ENCODE measurements at regions not wholly inside any gene's neighbourhood (a gene's known extent, or its start where the extent isn't known, plus 50 kb on each side); places are given as distances from the start of the nearest gene placed in this dataset.

- DNase-seq (ENCODE audit: low read depth in 2 of 3, low spot score in 2 of 3) = no peak
Observed at GRCh38 chr4:188197566-188197965, 58.3 kb downstream of the TRIML1 start.

GRCh38 chr4:188198982-188199792 is 59.9 kb downstream of the TRIML1 start:
- no peak for DNase-seq (ENCODE audit: low read depth in 2 of 3, low spot score in 2 of 3)

DNA sequence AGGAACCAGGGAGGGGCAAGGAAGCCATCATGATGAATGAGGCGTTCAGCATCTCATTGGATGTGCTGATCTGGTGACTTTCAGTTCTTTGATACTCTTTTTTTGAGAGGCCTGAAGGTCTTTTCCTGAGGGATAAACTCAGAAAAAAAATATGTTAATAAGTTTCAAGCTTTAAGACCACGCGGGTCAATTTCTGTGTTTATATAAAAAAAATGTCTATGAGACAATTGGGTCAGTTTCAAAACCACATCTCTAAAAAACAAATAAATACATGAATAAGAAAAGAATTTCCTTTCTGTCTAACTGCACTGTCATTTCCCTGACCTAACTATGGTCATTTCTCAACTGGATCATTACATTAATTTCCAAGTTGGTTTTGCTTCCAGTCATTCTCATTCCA is 62.6 kb downstream of the TRIML1 start:
- no peak for DNase-seq (ENCODE audit: low read depth in 2 of 3, low spot score in 2 of 3)

DNA sequence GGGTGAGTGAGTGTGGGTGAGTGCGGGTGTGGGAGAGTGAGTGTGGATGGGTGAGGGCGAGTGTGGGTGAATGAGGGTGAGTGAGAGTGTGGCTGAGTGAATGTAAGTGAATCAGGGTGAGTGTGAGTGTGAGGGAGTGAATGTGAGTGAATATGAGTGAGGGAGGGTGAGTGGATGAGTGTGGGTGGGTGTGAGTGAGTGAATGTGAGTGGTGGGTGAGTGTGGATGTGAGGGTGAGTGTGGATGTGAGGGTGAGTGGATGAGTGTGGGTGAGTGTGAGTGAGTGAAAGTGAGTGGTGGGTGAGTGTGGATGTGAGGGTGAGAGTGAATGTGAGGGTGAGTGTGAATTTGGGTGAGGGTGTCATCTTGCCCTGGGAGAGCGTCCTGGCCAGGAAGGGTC is 67.5 kb downstream of the TRIML1 start:
- DNase-seq (ENCODE audit: low read depth in 2 of 3, low spot score in 2 of 3) = no peak

DNA sequence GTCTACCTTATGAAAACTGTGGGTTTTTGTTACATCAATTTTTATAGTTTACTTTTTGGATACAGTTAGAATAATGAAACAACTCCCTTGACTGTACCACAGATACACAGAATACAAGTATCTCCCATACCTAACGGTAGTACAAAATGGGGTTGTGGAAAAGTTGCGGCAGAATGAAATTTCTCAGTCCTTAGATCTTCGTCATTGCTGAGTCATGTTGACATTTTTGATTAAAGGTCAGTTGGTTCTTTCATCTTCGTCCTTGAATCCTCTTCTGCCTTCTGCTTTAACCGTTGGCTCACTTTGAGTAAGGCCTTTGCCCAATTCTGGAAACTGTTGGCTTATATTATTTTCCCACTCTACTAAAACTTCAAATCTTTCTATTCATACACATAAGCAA is 75.6 kb downstream of the TRIML1 start:
- DNase-seq (ENCODE audit: low read depth in 2 of 3, low spot score in 2 of 3) = no peak

- DNase-seq (ENCODE audit: low read depth in 2 of 3, low spot score in 2 of 3) = no peak
Observed at GRCh38 chr4:188218392-188218791, 79.2 kb downstream of the TRIML1 start.

GRCh38 chr4:188220006-188220405 is 80.8 kb downstream of the TRIML1 start:
- DNase-seq (ENCODE audit: low read depth in 2 of 3, low spot score in 2 of 3) = no peak

DNA sequence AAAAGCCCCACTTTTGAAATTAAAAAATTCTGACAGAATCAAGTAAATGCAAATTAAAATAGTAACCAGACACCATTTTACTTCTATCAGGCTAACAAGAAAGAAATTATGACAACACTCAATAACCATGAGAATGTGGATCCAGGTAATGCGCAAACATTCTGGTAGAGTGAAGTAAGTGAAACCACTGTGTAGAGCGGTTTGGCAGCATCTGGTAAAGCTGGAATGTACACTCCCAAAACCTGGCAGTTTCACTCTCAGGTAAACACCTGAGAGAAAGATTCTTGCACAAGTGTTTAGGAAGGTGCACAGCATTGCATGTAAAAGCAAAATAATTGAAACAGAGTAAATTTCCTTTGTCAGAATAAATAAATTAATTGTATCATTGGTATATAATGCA is 81.8 kb downstream of the TRIML1 start:
- no peak for DNase-seq (ENCODE audit: low read depth in 2 of 3, low spot score in 2 of 3)

DNA sequence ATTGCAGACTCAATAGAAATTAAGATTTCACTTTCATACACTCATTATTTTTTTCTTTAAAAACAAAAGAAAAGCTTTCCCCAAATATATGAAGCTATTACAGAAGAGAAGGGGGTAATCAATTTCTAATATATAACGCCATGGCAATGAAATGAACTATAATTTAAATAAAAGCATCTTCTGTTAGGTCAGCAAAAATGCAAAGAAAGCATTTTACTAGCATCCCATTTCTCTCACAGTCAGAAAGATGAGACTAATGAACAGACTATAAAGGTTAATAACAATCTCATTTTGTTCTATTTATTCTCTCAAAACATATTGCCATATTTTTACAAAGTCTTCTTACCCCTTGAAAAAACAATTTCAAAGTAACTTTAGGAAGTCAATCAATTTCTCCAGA is 89.0 kb downstream of the TRIML1 start:
- DNase-seq (ENCODE audit: low read depth in 2 of 3, low spot score in 2 of 3) = no peak

- DNase-seq (ENCODE audit: low read depth in 2 of 3, low spot score in 2 of 3) = no peak
Observed at GRCh38 chr4:188232428-188232827, 93.2 kb downstream of the TRIML1 start.

DNA sequence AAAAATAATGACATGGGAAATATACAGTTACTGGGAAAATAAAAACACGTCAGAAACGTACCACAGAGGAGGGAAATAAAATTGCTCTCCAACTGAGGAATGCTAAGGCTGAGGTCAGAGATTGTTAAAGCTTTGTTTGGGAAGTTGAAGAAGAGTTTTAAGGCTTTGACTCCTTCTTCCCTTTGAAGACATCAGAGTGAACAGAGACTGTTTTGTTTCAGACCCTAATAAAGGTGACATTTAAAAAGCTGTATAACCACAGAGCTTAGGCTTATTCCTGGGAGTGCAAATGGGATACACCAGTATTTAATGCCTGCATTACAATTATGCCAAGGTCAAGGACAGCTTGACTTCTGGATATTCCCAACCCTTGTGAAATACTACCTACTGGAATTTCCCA is 102.8 kb downstream of the TRIML1 start:
- no peak for DNase-seq (ENCODE audit: low read depth in 2 of 3, low spot score in 2 of 3)

DNA sequence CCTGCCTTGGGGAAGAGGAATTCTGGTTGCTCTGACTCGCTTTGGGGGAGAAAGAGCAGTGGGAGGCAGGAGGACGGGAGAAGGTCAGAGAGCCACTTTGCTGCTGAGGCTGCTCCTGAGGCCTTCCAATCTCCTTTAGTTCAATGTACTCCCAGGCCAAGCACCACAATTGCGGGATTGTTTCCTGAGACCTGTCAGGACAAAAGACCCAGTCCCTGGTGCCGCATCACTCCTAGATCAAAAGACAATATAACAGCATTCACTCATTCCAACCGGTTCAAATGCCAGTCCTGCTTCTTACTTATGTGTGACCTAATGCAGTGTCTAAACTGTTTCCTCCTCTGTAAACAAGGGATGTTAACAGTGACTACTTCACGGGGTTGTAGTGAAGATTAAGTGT is 106.4 kb downstream of the TRIML1 start:
- no peak for DNase-seq (ENCODE audit: low read depth in 2 of 3, low spot score in 2 of 3)

DNA sequence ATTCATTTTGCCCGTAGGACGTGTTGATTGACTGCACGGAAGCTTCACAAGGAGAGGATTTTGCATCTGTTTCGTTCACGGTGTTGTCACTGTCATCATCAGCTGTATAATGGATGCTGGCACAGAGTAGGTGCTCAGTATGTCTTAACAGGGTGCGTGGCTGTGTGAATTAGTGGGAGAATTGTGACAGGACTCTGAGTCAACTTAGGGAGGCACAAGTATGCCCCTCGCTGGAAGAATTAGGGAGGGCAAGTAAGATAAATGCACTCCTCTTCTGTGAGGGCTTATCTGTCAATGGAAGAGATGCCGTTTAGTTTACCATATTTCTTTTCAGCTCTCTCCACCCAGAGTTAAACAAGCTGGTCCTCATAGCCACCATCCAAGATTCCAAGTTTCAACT is 107.2 kb downstream of the TRIML1 start:
- no peak for DNase-seq (ENCODE audit: low read depth in 2 of 3, low spot score in 2 of 3)

DNA sequence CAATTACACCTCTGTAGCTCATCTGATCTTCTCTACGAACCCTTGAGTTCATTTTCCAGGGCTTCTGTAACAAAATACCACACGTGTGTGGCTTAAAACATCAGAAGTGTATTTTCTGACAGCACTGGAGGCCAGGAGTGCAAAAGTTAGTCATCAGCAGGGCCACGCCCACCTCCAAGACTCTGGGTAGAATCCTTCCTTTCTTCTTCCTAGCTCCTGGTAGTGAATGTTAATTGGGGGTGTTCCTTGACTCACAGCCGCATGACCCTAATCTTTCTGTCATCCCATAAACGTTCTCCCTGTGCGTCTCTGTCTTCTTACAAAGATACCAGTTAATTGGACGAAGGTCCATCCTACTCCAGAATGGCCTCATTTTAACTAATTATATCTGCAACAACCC is 115.0 kb downstream of the TRIML1 start:
- DNase-seq (ENCODE audit: low read depth in 2 of 3, low spot score in 2 of 3) = no peak

GRCh38 chr4:188262464-188262863 is 123.2 kb downstream of the TRIML1 start:
- DNase-seq (ENCODE audit: low read depth in 2 of 3, low spot score in 2 of 3) = no peak

DNA sequence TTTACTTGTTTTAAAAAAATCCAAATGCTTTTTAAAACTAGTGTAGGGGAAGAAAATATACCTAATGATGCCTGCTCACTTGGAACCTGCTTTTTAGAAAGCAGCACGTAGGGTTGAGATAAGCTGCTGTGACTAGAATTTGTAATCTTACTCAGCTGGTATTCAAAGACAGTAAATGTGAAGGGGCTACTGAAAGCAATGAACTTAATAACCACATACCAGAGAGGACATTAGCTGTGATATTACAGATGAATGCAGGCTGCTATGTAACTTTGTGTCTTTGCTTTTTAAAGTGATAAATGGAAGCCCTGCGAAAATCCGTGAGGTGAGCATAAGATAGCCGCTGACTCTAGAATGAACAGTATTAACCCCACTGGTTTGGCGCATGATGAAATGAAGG is 124.1 kb downstream of the TRIML1 start:
- DNase-seq (ENCODE audit: low read depth in 2 of 3, low spot score in 2 of 3) = no peak

DNA sequence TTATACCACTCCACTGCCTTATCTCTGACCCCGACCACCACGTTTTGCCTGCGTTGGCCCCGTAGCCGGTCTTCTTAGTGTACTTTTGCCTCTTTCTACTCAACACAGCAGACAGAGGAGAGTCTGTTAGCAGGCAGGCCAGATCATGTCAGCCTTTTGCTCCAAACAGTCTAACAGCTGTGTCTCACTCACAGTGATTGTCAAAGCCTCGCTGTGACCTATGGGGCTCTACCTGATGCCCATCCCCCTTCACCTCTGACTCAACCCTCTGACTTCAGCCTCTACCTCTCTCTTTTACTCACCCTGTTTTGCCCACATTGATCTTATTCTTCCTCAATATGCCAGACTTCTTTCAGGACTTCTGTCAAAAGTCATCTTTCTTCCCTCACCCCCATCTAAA is 127.1 kb downstream of the TRIML1 start:
- DNase-seq (ENCODE audit: low read depth in 2 of 3, low spot score in 2 of 3) = no peak

- DNase-seq (ENCODE audit: low read depth in 2 of 3, low spot score in 2 of 3) = no peak
Observed at GRCh38 chr4:188268131-188268908, 129.1 kb downstream of the TRIML1 start.

DNA sequence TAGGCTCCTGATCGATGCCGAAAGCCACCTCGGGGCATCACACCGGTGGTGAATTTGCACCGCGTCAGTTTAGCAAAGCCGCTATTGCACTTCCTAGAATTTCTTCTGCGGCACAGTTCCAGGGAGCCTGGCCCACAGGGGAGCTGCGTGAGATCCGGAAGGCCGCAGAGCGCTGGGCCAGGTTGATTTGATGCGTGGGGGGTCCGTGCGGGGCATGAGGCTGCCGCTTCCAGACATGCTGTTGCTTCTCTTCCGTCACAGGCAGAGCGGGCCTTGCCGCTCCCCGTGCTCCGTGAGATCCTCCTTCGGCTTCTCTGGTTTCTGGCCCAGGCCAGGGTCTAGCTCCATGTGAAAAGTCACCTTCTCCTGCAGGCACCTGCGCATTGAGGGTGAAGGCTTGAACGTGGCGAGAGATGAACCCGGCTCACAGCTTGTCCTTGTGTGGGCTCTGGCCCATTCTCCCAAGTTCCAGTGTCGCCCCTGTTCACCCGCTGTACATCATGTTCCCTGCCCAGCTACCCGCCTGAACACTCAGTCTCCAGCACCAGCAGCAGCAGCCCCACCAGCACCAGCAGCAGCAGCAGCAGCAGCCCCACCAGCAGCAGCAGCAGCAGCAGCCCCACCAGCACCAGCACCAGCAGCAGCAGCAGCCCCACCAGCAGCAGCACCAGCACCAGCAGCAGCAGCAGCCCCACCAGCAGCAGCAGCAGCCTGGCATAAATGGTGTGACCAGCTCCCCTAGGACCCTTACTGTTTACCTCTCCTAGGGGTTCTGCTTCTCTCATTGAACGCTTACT is 131.2 kb downstream of the TRIML1 start:
- no peak for DNase-seq (ENCODE audit: low read depth in 2 of 3, low spot score in 2 of 3)

- no peak for DNase-seq (ENCODE audit: low read depth in 2 of 3, low spot score in 2 of 3)
Observed at GRCh38 chr4:188275686-188276085, 136.4 kb downstream of the TRIML1 start.

GRCh38 chr4:188279184-188279583 is 139.9 kb downstream of the TRIML1 start:
- no peak for DNase-seq (ENCODE audit: low read depth in 2 of 3, low spot score in 2 of 3)
